WTC11 (cell line): ENCODE measurements at regions not wholly inside any gene's neighbourhood (a gene's known extent, or its start where the extent isn't known, plus 50 kb on each side); places are given as distances from the start of the nearest gene placed in this dataset.

Experiments used
- ATF1 ChIP-seq: sonication (generic); formaldehyde crosslinking; IDR thresholded peaks from 2 replicates; pipeline ENCODE4 v1.8.1; 2023; ENCODE audit warnings: mild to moderate bottlenecking, moderate library complexity, missing genetic modification reagents
- NR1H2 ChIP-seq: sonication (generic); formaldehyde crosslinking; IDR thresholded peaks from 2 replicates; pipeline ENCODE4 v1.9.0; 2021; ENCODE audit warnings: mild to moderate bottlenecking, moderate library complexity, missing genetic modification reagents
- TF ChIP-seq, protein P1 (sequence below): sonication (generic); formaldehyde crosslinking; conservative IDR thresholded peaks from 2 replicates; pipeline ENCODE4 v1.8.1; 2023; ENCODE audit warnings: mild to moderate bottlenecking, low read depth, missing genetic modification reagents, moderate library complexity

DNA sequence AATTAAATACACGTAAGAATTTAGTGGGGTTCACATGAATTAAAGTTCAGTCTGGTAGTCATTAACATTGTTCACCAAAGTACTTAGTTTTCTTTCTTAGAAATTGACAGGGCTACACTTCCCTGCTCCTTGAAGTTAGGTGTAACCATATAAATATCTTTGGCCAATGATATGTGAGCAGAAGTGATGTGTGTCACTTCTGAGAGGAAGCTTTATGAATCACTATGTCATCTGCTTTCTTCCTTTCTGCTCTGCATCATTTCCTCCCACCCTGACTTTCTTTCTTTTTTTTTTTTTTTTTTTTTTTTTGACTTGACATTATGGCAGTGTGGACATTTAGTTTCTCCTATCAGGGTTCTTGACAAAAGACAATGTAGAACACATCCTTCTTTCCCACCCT, 156.2 kb upstream of the COL8A1 start:
- no peak for TF ChIP-seq NR1H2 (CRISPR knock-in tag)
- TF ChIP-seq, protein P1, sequence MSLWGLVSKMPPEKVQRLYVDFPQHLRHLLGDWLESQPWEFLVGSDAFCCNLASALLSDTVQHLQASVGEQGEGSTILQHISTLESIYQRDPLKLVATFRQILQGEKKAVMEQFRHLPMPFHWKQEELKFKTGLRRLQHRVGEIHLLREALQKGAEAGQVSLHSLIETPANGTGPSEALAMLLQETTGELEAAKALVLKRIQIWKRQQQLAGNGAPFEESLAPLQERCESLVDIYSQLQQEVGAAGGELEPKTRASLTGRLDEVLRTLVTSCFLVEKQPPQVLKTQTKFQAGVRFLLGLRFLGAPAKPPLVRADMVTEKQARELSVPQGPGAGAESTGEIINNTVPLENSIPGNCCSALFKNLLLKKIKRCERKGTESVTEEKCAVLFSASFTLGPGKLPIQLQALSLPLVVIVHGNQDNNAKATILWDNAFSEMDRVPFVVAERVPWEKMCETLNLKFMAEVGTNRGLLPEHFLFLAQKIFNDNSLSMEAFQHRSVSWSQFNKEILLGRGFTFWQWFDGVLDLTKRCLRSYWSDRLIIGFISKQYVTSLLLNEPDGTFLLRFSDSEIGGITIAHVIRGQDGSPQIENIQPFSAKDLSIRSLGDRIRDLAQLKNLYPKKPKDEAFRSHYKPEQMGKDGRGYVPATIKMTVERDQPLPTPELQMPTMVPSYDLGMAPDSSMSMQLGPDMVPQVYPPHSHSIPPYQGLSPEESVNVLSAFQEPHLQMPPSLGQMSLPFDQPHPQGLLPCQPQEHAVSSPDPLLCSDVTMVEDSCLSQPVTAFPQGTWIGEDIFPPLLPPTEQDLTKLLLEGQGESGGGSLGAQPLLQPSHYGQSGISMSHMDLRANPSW = no peak
- TF ChIP-seq ATF1 (CRISPR knock-in tag) = no peak
